ENCODE measurements at regions not wholly inside any gene's neighbourhood (a gene's known extent, or its start where the extent isn't known, plus 50 kb on each side); places are given as distances from the start of the nearest gene placed in this dataset.

DNA sequence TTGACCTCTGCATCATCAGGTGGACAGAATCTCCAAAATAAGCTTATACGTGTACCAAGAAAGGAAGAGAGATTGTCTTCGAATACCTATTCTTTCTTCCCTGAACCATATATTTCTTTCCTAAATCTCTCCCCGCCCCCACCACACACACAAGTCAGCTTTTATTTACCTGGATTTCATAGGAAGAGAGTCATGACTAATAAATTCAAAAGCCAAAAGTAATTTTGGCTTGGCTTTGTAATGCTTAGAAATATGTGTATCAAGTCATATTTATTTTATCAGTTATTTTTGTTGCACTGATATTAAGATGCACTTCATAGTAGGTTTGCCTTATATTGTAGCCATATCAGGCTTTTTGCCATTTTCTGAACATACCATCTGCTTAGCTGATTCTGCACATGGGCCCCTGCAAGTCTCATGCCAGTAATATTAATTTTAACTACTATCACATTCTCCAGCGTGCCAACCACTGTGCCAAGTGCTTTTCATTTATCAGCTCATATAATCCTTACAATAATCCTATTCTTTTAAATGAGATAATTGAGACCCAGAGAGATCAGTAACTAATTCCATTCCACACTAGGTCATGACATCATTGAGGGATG, 1405.3 kb upstream of the NUDT12 start:
- POLR2A ChIA-PET = no interaction called here
- H3K9me3 ChIP-seq (ENCODE audit: low read length) = no peaks in the 10 kb centered on the region
- intact Hi-C loops (cut with micrococcal nuclease; ENCODE audit: unreplicated experiment) = no loop called here
- CTCF ChIA-PET (ENCODE audit: unreplicated experiment) = no interaction called here
- no peaks in the 10 kb centered on the region for H3K4me1 ChIP-seq (ENCODE audit: insufficient read depth, low read length, poor library complexity, severe bottlenecking)
- no peak for TF ChIP-seq EZH2phosphoT487 (IDR thresholded peaks at IDR 0.05; ENCODE audit: borderline replicate concordance, low read depth, low read length)
- TF ChIP-seq, protein P1, sequence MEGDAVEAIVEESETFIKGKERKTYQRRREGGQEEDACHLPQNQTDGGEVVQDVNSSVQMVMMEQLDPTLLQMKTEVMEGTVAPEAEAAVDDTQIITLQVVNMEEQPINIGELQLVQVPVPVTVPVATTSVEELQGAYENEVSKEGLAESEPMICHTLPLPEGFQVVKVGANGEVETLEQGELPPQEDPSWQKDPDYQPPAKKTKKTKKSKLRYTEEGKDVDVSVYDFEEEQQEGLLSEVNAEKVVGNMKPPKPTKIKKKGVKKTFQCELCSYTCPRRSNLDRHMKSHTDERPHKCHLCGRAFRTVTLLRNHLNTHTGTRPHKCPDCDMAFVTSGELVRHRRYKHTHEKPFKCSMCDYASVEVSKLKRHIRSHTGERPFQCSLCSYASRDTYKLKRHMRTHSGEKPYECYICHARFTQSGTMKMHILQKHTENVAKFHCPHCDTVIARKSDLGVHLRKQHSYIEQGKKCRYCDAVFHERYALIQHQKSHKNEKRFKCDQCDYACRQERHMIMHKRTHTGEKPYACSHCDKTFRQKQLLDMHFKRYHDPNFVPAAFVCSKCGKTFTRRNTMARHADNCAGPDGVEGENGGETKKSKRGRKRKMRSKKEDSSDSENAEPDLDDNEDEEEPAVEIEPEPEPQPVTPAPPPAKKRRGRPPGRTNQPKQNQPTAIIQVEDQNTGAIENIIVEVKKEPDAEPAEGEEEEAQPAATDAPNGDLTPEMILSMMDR (conservative IDR thresholded peaks at IDR 0.05; ENCODE audit: low read length) = no peak
- no peaks in the 10 kb centered on the region for H3K9me2 ChIP-seq (ENCODE audit: insufficient read depth, low read length)
- DNase-seq (ENCODE audit: low spot score) = no peak
- no TSS peak for BruUV-seq (replicated peaks)
- H3K79me2 ChIP-seq (ENCODE audit: insufficient read depth, low read depth, low read length) = no peaks in the 10 kb centered on the region
- H3K4me2 ChIP-seq (ENCODE audit: low read length) = no peak overlapping the region
- no peaks in the 10 kb centered on the region for H4K20me1 ChIP-seq (ENCODE audit: insufficient read depth, low read length)
- no peaks in the 10 kb centered on the region for H3K36me3 ChIP-seq (ENCODE audit: insufficient read depth, low read length)
- no peak overlapping the region for H2AFZ ChIP-seq (ENCODE audit: low read length)
- no peak overlapping the region for H3K27ac ChIP-seq (ENCODE audit: low read depth, low read length, poor library complexity, severe bottlenecking)
- H3K4me3 ChIP-seq (ENCODE audit: low read depth, low read length, poor library complexity, severe bottlenecking) = no peak overlapping the region

DNA sequence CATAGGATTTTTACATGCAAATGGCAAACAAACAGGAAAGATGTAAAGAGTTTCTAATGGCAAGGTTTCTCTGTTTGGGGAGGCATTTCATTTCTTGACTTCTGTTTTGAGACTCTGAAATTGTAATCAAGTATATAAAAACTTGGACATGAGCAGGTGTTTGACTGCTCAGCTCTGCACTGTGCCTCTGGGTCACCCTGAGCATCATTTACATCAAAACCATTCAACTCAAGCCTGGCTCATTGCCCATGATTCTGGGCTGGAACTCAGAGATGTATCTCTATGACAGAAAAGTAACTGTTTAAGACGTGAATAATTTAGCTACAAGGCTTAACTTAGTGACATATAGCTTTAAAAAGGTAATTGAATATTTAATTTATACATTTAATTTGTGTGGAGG, 1402.4 kb upstream of the NUDT12 start:
- ChIA-PET POLR2A (interaction anchor here (1.1 kb wide), 1 partner anchor 152 kb away, joined by 3 read pairs; no protein-coding TSS in a partner anchor), CTCF (ENCODE audit: unreplicated experiment) (no interaction called here)
- no TSS peak for BruUV-seq (replicated peaks)
- Histone ChIP-seq H3K9me2 (ENCODE audit: insufficient read depth, low read length) (no peaks in the 10 kb centered on the region), H3K4me1 (ENCODE audit: insufficient read depth, low read length, poor library complexity, severe bottlenecking) (no peaks in the 10 kb centered on the region), H3K27ac (ENCODE audit: low read depth, low read length, poor library complexity, severe bottlenecking) (no peak overlapping the region), H4K20me1 (ENCODE audit: insufficient read depth, low read length) (no peaks in the 10 kb centered on the region), H3K4me2 (ENCODE audit: low read length) (no peak overlapping the region), H3K9me3 (ENCODE audit: low read length) (no peaks in the 10 kb centered on the region), H3K36me3 (ENCODE audit: insufficient read depth, low read length) (no peaks in the 10 kb centered on the region), H3K79me2 (ENCODE audit: insufficient read depth, low read depth, low read length) (no peaks in the 10 kb centered on the region), H2AFZ (ENCODE audit: low read length) (no peak overlapping the region), H3K4me3 (ENCODE audit: low read depth, low read length, poor library complexity, severe bottlenecking) (no peak overlapping the region)
- DNase-seq (ENCODE audit: low spot score) = no peak
- TF ChIP-seq, protein P1 (conservative IDR thresholded peaks at IDR 0.05; ENCODE audit: low read length) = no peak
- no peak for TF ChIP-seq EZH2phosphoT487 (IDR thresholded peaks at IDR 0.05; ENCODE audit: borderline replicate concordance, low read depth, low read length)
- intact Hi-C loops (cut with micrococcal nuclease; ENCODE audit: unreplicated experiment) = no loop called here

DNA sequence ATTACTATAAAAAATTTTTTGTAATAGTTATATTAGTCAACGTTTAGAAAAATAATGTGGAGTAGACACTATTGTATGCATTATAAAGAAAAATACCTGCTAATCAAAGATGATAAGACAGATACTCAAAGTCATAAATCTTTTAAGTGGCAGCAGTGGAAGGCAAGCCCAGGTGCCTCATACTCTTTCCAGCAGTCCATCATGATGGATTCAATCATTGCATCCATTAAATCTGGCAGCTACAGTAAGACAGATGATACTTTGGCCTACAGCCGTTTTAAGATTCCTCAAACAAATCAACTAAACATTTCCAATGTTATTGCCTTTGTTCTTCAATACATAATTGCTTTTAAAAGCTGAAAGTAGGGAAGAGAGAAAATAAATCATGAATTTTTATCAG, 1392.9 kb upstream of the NUDT12 start:
- no peaks in the 10 kb centered on the region for H3K79me2 ChIP-seq (ENCODE audit: insufficient read depth, low read depth, low read length)
- no peak overlapping the region for H3K4me2 ChIP-seq (ENCODE audit: low read length)
- DNase-seq (ENCODE audit: low spot score) = no peak
- H2AFZ ChIP-seq (ENCODE audit: low read length) = no peak overlapping the region
- no peaks in the 10 kb centered on the region for H3K36me3 ChIP-seq (ENCODE audit: insufficient read depth, low read length)
- no peaks in the 10 kb centered on the region for H3K9me3 ChIP-seq (ENCODE audit: low read length)
- no peaks in the 10 kb centered on the region for H3K4me1 ChIP-seq (ENCODE audit: insufficient read depth, low read length, poor library complexity, severe bottlenecking)
- POLR2A ChIA-PET = interaction anchor here (0.7 kb wide), 1 partner anchor 42 kb away, joined by 3 read pairs; no protein-coding TSS in a partner anchor
- no peak overlapping the region for H3K27ac ChIP-seq (ENCODE audit: low read depth, low read length, poor library complexity, severe bottlenecking)
- intact Hi-C loops (cut with micrococcal nuclease; ENCODE audit: unreplicated experiment) = no loop called here
- no TSS peak for BruUV-seq (replicated peaks)
- H3K4me3 ChIP-seq (ENCODE audit: low read depth, low read length, poor library complexity, severe bottlenecking) = no peak overlapping the region
- no peak for TF ChIP-seq EZH2phosphoT487 (IDR thresholded peaks at IDR 0.05; ENCODE audit: borderline replicate concordance, low read depth, low read length)
- no peaks in the 10 kb centered on the region for H4K20me1 ChIP-seq (ENCODE audit: insufficient read depth, low read length)
- H3K9me2 ChIP-seq (ENCODE audit: insufficient read depth, low read length) = no peaks in the 10 kb centered on the region
- CTCF ChIA-PET (ENCODE audit: unreplicated experiment) = no interaction called here
